GM12873 (cell line): ENCODE measurements at regions not wholly inside any gene's neighbourhood (a gene's known extent, or its start where the extent isn't known, plus 50 kb on each side); places are given as distances from the start of the nearest gene placed in this dataset.

Experiments used
- CTCF ChIP-seq: IDR thresholded peaks from 2 replicates; pipeline ENCODE4 v1.5.1; 2012; ENCODE audit warnings: low read depth, mild to moderate bottlenecking, moderate library complexity, low read length, control low read depth; ENCODE audit not compliant: insufficient read depth; ENCODE audit errors: missing control alignments

GRCh38 chr3:170751083-170751898, 118.7 kb downstream of the RPL22L1 start:
- no peak for TF ChIP-seq CTCF

GRCh38 chr3:170750478-170750830, 119.5 kb downstream of the RPL22L1 start:
- no peak for TF ChIP-seq CTCF

- no peak for TF ChIP-seq CTCF
These were observed 120.1 kb downstream of the RPL22L1 start for GRCh38 chr3:170749765-170750477.

- no peak for TF ChIP-seq CTCF
These were observed 120.8 kb downstream of the RPL22L1 start for GRCh38 chr3:170749185-170749584.

GRCh38 chr3:170746175-170746942, 123.6 kb downstream of the RPL22L1 start:
- no peak for TF ChIP-seq CTCF

GRCh38 chr3:170745211-170745718, 124.7 kb downstream of the RPL22L1 start:
- no peak for TF ChIP-seq CTCF

GRCh38 chr3:170741756-170742529, 128.1 kb downstream of the RPL22L1 start:
- TF ChIP-seq CTCF: no peak
